HAP-1 (cell line): ENCODE measurements at regions not wholly inside any gene's neighbourhood (a gene's known extent, or its start where the extent isn't known, plus 50 kb on each side); places are given as distances from the start of the nearest gene placed in this dataset.
"Not testable (repeated sequence)": the region's sequence is repeated elsewhere in the genome, so short reads cannot be mapped to it uniquely, and the experiment has no call there.

Experiments
- DNase-seq, 2 experiments: peaks; one replicate each; pipeline ENCODE4 v3.0.0-alpha.2; 2016 to 2020; ENCODE audit warnings: low spot score in 2 of 2
- H3K27me3 ChIP-seq: fragments of 250-450 bp; sonication (Bioruptor Pico); 2 replicates; pipeline ENCODE4 v1.5.1; 2020; ENCODE audit warnings: low read depth, mild to moderate bottlenecking, moderate library complexity
- H3K36me3 ChIP-seq: fragments of 250-450 bp; sonication (Bioruptor Pico); replicated peaks from 2 replicates; pipeline ENCODE4 v1.5.1; 2020; ENCODE audit warnings: mild to moderate bottlenecking
- H3K4me1 ChIP-seq: fragments of 250-450 bp; sonication (Bioruptor Pico); 2 replicates; pipeline ENCODE4 v1.5.1; 2020; ENCODE audit warnings: mild to moderate bottlenecking
- H3K4me3 ChIP-seq: fragments of 250-450 bp; sonication (Bioruptor Pico); 2 replicates; pipeline ENCODE4 v1.5.1; 2020; ENCODE audit warnings: mild to moderate bottlenecking, moderate library complexity
- H3K9me3 ChIP-seq: fragments of 250-450 bp; sonication (Bioruptor Pico); 2 replicates; pipeline ENCODE4 v1.5.1; 2020; ENCODE audit warnings: mild to moderate bottlenecking, moderate library complexity
- in situ Hi-C: fragments of 300-500 bp; cut with MboI; formaldehyde crosslinking; loops from 3 replicates; pipeline ENCODE4 v1.14.3; 2020; ENCODE audit warnings: low sequenced_read_pairs, inconsistent platforms, mixed read lengths

GRCh38 chr2:236489083-236489482 is 80.5 kb upstream of the ACKR3 start:
- H3K4me3 ChIP-seq, H3K4me1 ChIP-seq, H3K36me3 ChIP-seq, H3K27me3 ChIP-seq, DNase-seq, in situ Hi-C loops, H3K9me3 ChIP-seq: not testable (repeated sequence)

GRCh38 chr2:236489895-236490404 is 79.7 kb upstream of the ACKR3 start:
- H3K27me3 ChIP-seq, result no peaks in the 10 kb centered on the region
- H3K36me3 ChIP-seq, result no peaks in the 10 kb centered on the region
- in situ Hi-C loops, result no loop called here
- no peak overlapping the region for H3K4me3 ChIP-seq
- no peaks in the 10 kb centered on the region for H3K9me3 ChIP-seq
- no peak for DNase-seq
- no peaks in the 10 kb centered on the region for H3K4me1 ChIP-seq

GRCh38 chr2:236496340-236496739 is 73.3 kb upstream of the ACKR3 start:
- in situ Hi-C loops, result no loop called here
- Histone ChIP-seq H3K4me3 (no peak overlapping the region), H3K9me3 (no peaks in the 10 kb centered on the region; the same call in 1 of the 2 replicates), H3K4me1 (no peaks in the 10 kb centered on the region), H3K36me3 (no peaks in the 10 kb centered on the region), H3K27me3 (no peaks in the 10 kb centered on the region)
- DNase-seq, result no peak

- Histone ChIP-seq H3K36me3 (no peaks in the 10 kb centered on the region), H3K9me3 (no peaks in the 10 kb centered on the region; the same call in 1 of the 2 replicates), H3K4me3 (no peak overlapping the region), H3K4me1 (no peaks in the 10 kb centered on the region), H3K27me3 (no peaks in the 10 kb centered on the region)
- in situ Hi-C loops, result no loop called here
- no peak for DNase-seq
Observed at GRCh38 chr2:236498369-236498768, 71.3 kb upstream of the ACKR3 start.

- no peaks in the 10 kb centered on the region; the same call in 1 of the 2 replicates for H3K9me3 ChIP-seq
- in situ Hi-C loops, result no loop called here
- no peak for DNase-seq
- no peaks in the 10 kb centered on the region for H3K4me1 ChIP-seq
- no peaks in the 10 kb centered on the region for H3K36me3 ChIP-seq
- no peaks in the 10 kb centered on the region for H3K27me3 ChIP-seq
- no peak overlapping the region for H3K4me3 ChIP-seq
Observed at GRCh38 chr2:236499691-236500578, 69.7 kb upstream of the ACKR3 start.

GRCh38 chr2:236501026-236501425 is 68.6 kb upstream of the ACKR3 start:
- Histone ChIP-seq H3K27me3 (no peaks in the 10 kb centered on the region), H3K4me3 (no peak overlapping the region), H3K4me1 (no peaks in the 10 kb centered on the region), H3K36me3 (no peaks in the 10 kb centered on the region), H3K9me3 (no peaks in the 10 kb centered on the region; the same call in 1 of the 2 replicates)
- in situ Hi-C loops, result no loop called here
- DNase-seq, result no peak

- H3K27me3 ChIP-seq, result no peaks in the 10 kb centered on the region
- in situ Hi-C loops, result no loop called here
- no peaks in the 10 kb centered on the region for H3K36me3 ChIP-seq
- no peaks in the 10 kb centered on the region; the same call in 1 of the 2 replicates for H3K9me3 ChIP-seq
- no peak overlapping the region for H3K4me3 ChIP-seq
- H3K4me1 ChIP-seq, result no peaks in the 10 kb centered on the region
- DNase-seq, result no peak
Observed at GRCh38 chr2:236501531-236501930, 68.1 kb upstream of the ACKR3 start.

- in situ Hi-C loops, result no loop called here
- DNase-seq, result no peak
- Histone ChIP-seq H3K36me3 (no peaks in the 10 kb centered on the region), H3K4me3 (no peak overlapping the region), H3K27me3 (no peaks in the 10 kb centered on the region), H3K9me3 (no peaks in the 10 kb centered on the region; the same call in 1 of the 2 replicates), H3K4me1 (no peaks in the 10 kb centered on the region)
Observed at GRCh38 chr2:236503100-236503499, 66.5 kb upstream of the ACKR3 start.

- H3K36me3 ChIP-seq, result no peaks in the 10 kb centered on the region
- H3K27me3 ChIP-seq, result no peaks in the 10 kb centered on the region
- in situ Hi-C loops, result no loop called here
- no peaks in the 10 kb centered on the region for H3K4me1 ChIP-seq
- no peak overlapping the region for H3K4me3 ChIP-seq
- DNase-seq, result no peak
- H3K9me3 ChIP-seq, result no peaks in the 10 kb centered on the region; the same call in 1 of the 2 replicates
Observed at GRCh38 chr2:236503583-236503982, 66.0 kb upstream of the ACKR3 start.

- H3K4me3 ChIP-seq, result no peak overlapping the region
- no peaks in the 10 kb centered on the region for H3K36me3 ChIP-seq
- no peak for DNase-seq
- in situ Hi-C loops, result no loop called here
- H3K9me3 ChIP-seq, result no peaks in the 10 kb centered on the region
- H3K27me3 ChIP-seq, result no peaks in the 10 kb centered on the region
- H3K4me1 ChIP-seq, result no peaks in the 10 kb centered on the region
Observed at GRCh38 chr2:236505041-236505440, 64.6 kb upstream of the ACKR3 start.

GRCh38 chr2:236505648-236506047 is 64.0 kb upstream of the ACKR3 start:
- in situ Hi-C loops, result no loop called here
- Histone ChIP-seq H3K36me3 (no peaks in the 10 kb centered on the region), H3K27me3 (no peaks in the 10 kb centered on the region), H3K9me3 (no peaks in the 10 kb centered on the region), H3K4me1 (no peaks in the 10 kb centered on the region), H3K4me3 (no peak overlapping the region)
- no peak for DNase-seq

- Histone ChIP-seq H3K4me1 (no peaks in the 10 kb centered on the region), H3K9me3 (no peaks in the 10 kb centered on the region), H3K27me3 (no peaks in the 10 kb centered on the region), H3K4me3 (no peak overlapping the region), H3K36me3 (no peaks in the 10 kb centered on the region)
- in situ Hi-C loops, result no loop called here
- peak in 1 of 2 experiments; percentile 13 for DNase-seq
Observed at GRCh38 chr2:236507393-236508085, 62.1 kb upstream of the ACKR3 start.

- Histone ChIP-seq H3K4me1 (no peaks in the 10 kb centered on the region), H3K27me3 (no peaks in the 10 kb centered on the region), H3K36me3 (no peaks in the 10 kb centered on the region), H3K4me3 (no peak overlapping the region), H3K9me3 (no peaks in the 10 kb centered on the region)
- DNase-seq, result no peak
- in situ Hi-C loops, result no loop called here
Observed at GRCh38 chr2:236508466-236508865, 61.2 kb upstream of the ACKR3 start.

GRCh38 chr2:236510034-236510433 is 59.6 kb upstream of the ACKR3 start:
- in situ Hi-C loops, result loop anchor here (5.0 kb wide), 1 partner anchor 562 kb away; no protein-coding TSS in a partner anchor

More at GRCh38 chr2:236510034-236510433, 59.6 kb upstream of the ACKR3 start:
- no peaks in the 10 kb centered on the region for H3K27me3 ChIP-seq
- no peaks in the 10 kb centered on the region for H3K9me3 ChIP-seq
- no peak for DNase-seq
- no peak overlapping the region for H3K4me3 ChIP-seq
- no peaks in the 10 kb centered on the region for H3K4me1 ChIP-seq
- no peaks in the 10 kb centered on the region for H3K36me3 ChIP-seq
